HG03439 (cell line): ENCODE measurements at regions not wholly inside any gene's neighbourhood (a gene's known extent, or its start where the extent isn't known, plus 50 kb on each side); places are given as distances from the start of the nearest gene placed in this dataset.
A peak's percentile ranks its signal among the peaks of the same experiment; 100 is the strongest.

Experiments
- ATAC-seq: cut with Tn5 transposase; IDR thresholded peaks from one replicate; pipeline ENCODE4 v1.9.1; 2021; ENCODE audit warnings: mild to moderate bottlenecking, moderate library complexity; ENCODE audit not compliant: unreplicated experiment

GRCh38 chr6:22045261-22045912 lies 251.4 kb downstream of the PRL start:
- ATAC-seq = no peak

DNA sequence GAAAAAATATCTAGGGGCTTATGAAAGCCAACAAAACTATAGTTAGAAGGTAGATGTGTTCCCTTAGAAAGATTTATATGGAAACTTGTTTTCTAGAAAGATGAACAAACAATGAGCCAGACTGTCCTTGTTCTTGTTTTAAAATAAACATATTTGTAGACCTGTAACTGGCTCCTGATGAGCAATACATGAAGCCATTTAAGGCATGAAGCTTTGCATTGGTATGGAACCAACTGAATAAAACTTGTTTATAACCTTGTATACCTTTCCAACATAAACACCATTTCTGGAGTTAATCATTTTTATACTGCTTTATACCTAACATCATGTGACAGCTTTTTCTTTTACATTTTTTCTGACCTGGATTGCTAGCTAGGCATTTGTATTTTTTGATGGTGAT lies 247.8 kb downstream of the PRL start:
- ATAC-seq = no peak

DNA sequence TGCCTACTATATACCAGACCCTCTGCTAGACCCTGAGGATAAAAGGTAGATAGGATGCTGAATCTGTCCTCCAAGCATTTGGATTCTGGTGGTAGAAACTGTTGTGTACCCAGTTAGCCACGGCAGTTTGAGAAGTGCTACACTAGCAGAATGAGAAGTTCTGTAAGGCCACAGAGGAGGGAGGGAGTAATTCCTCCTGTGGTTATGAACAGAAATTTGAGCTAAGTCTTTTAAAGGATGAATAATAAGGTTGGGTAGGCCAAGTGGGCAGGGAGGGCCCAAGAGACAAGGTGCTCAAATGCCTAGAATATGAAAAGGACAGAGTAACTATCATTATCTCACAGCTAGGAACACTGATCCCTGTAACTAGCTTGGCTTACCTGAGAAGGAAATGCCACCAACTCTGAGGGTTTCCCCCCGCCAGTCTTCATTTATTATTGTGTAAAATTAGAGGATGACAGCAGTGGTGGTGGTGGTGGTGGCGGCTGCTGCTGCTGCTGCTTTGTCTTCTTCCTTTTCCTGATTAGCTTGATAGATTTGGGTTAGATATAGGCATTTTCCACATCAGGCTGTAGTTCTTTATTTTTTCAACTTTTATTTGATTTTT lies 243.3 kb downstream of the PRL start:
- ATAC-seq = no peak

GRCh38 chr6:22056398-22056797 lies 240.4 kb downstream of the PRL start:
- ATAC-seq = no peak

- no peak for ATAC-seq
These were observed 238.9 kb downstream of the PRL start for GRCh38 chr6:22057962-22058361.

DNA sequence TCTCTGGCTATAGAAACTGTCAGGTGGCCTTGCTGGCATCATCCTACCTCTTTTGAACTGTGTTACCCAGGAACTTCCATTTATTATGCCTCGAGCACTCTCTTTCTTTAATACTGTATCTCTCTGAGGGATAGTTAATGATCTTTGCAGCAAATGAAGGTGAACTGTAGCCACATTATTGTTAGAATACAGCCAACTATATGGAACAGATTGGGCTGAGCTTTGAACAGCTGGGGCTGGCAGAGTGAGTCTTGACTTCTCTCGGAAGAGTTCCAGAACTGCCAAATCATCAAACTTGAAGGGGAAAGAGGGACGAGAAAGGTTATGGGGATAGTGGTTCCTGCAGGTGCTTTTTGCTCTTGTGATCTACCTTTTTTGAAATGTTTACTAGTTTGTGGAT lies 237.7 kb downstream of the PRL start:
- no peak for ATAC-seq

- no peak for ATAC-seq
These were observed 236.9 kb downstream of the PRL start for GRCh38 chr6:22059946-22060345.

DNA sequence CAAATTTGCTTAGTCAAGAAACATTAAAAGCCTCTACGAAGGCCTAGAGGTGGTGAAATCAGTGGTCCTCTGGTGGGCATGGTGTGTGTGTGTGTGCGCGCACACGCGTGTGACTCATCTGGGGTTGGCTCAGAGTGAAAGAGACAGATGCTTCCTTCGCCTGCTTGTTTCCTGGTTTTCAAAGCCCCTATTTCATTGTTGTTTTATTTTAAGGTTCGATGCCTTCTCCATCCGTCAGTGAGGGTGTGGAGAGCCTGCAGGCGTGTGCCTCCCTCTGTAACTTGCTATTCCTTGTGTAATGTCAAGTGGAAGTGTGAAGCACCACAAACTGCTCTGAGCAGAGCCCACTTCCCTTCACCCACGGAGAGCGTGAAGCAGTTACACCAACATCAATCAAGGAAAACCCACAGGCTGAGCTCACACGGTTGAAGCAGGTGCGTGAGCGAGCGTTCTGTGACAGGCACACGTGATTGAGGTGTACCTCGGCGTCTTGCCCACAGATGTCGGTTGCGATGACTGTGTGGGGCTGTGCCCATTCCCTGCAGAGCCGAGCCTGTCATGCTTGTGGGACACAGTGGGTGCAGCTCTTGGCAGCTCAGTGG lies 233.9 kb downstream of the PRL start:
- no peak for ATAC-seq

DNA sequence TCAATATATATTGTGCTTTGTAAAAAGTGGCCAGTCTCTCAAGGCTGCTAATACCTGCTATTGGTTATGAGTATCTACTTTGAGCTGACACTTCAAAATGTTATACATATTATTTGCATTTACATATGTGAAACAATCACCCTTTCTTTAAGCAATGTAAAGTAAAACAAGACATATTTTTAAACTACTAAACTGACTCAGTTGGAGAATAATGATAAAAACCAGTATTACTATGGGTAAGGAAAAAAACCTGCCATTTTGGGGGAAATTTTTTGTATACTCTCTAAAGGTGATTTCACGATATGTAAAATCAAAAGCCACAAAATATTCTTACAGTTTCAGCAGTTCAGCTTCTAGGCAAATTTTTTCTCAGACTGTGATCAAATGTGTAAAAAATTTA lies 232.3 kb downstream of the PRL start:
- ATAC-seq = no peak

GRCh38 chr6:22067122-22067521 lies 229.7 kb downstream of the PRL start:
- ATAC-seq = no peak

DNA sequence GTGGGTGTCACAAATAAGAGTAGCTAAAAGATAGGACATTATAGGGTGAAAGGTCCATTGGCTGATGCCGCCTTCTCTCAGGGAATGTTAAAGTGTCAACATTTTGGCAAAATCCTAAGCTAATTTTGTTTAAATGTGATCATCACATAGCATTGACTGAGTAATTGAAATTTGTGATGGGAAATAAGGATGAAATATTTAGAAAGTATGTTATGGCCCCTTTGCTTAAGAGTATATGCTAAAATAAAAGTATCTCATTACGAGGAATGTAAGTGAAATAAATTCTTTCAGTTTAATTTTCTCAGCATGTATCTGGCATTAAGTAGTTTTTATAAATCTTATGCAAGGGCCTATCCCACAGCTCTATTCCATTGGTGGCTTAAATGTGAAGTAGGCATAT lies 229.2 kb downstream of the PRL start:
- no peak for ATAC-seq

GRCh38 chr6:22068561-22069305 lies 228.1 kb downstream of the PRL start:
- ATAC-seq = peak; percentile 65

DNA sequence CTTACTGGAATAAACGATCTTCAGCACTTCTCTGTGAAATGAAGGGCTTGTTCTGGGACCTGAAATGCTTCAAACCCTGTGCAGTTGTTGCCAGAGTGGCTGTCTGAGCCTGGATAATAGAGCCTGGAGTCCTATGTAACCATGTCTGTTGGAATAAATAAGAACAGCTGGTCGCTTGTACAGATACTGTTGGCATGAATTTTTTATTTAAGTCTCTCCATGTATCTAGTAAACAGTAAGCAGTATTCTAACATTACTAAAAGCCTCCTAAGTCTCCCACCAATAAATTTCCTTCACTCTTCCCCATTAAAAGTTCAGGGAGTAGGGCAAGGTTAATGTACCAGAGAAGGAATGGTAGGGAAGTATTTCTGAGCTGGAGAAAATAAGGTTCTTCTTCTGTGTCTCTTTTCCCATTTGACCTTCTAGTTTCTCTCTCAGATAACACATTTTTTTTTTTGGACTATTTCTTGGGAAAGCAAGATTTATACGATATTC lies 227.5 kb downstream of the PRL start:
- ATAC-seq = no peak

DNA sequence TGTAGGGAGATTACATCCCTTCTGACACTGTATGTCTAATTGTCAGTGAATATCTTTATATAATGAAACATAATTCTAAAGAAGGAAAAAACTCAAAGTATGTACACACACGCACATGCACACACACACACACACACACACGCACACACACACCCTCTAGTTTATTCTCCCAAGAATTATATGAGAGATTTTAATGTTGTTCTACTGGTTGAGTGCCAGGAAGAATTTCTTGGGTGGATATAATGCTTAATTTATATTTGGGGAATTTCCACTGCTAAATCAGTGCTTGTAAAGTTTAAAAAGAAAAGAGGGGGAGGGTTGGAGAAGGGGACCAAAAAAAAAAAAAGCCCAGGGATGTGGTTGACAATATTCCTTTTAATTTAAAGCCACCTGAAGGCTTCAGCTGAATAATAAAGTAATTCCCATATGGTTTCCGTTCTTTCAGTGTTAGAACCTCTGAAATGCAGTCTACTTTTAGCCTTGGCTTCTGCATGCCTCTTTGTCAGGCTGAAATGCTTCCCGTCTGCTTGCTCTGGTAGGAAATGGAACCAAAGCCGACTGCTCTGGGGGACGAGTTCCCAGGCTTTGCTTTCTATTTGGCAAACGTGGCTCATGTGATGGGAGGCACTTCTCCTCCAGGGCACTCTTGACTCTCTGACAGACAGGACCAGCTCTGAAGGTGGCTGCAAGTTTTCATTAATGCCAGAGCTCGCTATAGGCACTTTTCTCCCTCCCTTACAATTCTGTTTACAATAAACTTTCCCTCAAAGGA lies 225.4 kb downstream of the PRL start:
- ATAC-seq = no peak

- no peak for ATAC-seq
These were observed 223.9 kb downstream of the PRL start for GRCh38 chr6:22072949-22073348.

GRCh38 chr6:22073516-22074198 lies 223.2 kb downstream of the PRL start:
- ATAC-seq = no peak

- ATAC-seq = no peak
These were observed 218.5 kb downstream of the PRL start for GRCh38 chr6:22078288-22078687.

DNA sequence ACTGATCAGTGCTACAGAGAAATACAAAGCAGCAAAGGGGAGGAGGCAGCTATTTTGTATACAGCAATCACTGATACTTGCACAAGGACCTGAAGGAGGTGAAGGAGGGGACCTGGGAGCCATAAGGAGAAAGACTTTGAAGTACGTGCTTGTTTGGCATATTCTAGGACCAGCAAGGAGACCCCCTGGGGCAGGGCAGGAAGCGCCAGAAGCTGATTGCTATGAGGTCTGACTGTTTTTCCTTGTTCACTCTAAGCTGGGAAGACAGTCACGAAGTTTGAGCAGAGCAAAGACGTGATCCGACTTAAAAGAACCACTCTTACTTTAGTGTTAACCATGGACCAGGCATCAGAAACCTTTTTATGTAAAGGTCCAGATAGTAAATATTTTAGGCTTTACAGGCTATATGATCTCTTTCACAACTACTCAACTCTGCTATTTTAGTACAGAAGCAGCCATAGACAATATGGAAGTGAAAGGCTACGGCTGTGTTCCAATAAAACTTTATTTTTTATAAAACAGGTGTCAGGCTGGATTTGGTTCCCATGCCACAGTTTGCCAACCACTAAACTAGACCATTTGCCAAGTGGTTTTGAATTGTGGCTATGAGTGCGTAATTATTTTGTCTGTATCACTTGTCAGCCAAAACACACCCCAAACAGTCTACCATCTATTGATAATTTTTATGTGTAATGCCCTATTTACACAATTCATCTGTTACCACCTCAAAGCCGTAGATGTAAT lies 217.9 kb downstream of the PRL start:
- no peak for ATAC-seq

DNA sequence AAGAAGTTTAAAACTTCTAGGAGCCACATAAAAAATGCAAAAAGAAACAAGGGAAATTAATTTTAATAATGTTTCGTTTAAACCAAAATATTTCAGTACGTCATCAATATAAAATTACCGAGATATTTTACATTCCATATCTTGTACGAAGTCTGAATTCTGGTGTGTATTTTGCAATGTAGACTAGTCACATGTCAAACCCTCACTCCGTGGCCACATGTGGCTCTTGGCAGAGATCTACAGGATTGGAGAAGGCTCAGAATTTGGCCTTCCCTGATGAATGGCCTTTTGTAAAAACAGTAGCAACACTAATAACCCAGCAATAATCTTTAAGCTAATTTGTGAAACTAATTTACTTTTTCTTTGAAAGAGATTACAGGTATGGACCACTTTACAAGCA lies 217.1 kb downstream of the PRL start:
- ATAC-seq = no peak

DNA sequence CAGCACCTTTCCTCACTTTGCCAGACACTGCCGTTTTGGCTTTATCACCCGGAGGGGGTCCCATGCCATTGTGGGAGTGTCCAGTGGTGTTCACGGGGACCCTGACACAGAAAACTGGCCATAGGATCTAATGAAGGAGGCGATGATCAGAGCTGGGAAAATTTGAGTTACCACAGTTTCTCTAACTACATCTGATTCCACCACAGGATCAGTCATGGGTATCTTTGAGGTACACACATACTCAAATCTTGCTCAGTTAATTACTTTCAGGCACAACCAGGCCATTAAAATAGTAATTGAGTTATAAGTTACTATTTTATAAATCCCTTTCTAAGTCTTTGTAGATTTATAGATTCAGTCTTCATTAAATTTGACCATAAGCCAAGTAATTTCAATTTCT lies 215.1 kb downstream of the PRL start:
- ATAC-seq = no peak
